ENCODE measurements at regions not wholly inside any gene's neighbourhood (a gene's known extent, or its start where the extent isn't known, plus 50 kb on each side); places are given as distances from the start of the nearest gene placed in this dataset.
"Not testable (repeated sequence)": the region's sequence is repeated elsewhere in the genome, so short reads cannot be mapped to it uniquely, and the experiment has no call there.

DNA sequence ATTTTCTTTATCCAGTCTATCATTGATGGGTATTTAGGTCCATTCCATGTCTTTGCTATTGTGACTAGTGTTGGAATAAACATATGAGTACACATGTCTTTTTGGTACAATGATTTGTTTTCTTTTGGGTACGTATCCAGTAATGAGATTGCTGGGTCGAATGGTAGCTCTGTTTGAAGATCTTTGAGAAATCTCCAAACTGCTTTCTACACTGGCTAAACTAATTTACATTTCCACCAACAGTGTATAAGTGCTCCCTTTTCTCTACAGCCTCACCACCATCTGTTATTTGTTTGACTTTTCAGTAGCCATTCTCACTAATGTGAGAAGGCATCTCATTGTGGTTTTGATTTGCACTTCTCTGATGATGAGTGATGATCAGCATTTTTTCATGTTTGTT, 103.7 kb downstream of the GOSR1 start:
- no peak overlapping the region for H2AFZ ChIP-seq (ENCODE audit: insufficient read depth, low read depth, low read length, poor library complexity, severe bottlenecking)
- H3K27me3 Mint-ChIP-seq, result peaks cover 14% of the 10 kb centered on the region
- ATAC-seq (ENCODE audit: low read depth) (no peak), DNase-seq (no peak)
- H3K4me1 ChIP-seq (ENCODE audit: control insufficient read depth in 2 of 2, insufficient read depth in 2 of 2, low read length in 2 of 2), result no peaks in the 10 kb centered on the region
- no peaks in the 10 kb centered on the region for H3K9me3 Mint-ChIP-seq (ENCODE audit: insufficient read depth)
- H3K27me3 ChIP-seq (replicated peaks in 1 of 4; ENCODE audit: control extremely low read depth in 1 of 4, control insufficient read depth in 3 of 4, insufficient read depth in 4 of 4, low read length in 3 of 4), result no peaks in the 10 kb centered on the region
- ChIA-PET CTCF (no interaction called here), POLR2A (no interaction called here)
- H3K4me3 ChIP-seq (ENCODE audit: control extremely low read depth in 1 of 5, extremely low read depth in 1 of 5, insufficient read depth in 1 of 5, low read depth in 2 of 5, low read length in 4 of 5), result no peak overlapping the region
- H3K27ac ChIP-seq (ENCODE audit: low read length in 2 of 2), result no peak overlapping the region
- no peaks in the 10 kb centered on the region for H3K36me3 ChIP-seq (replicated peaks in 1 of 2; ENCODE audit: control extremely low read depth in 1 of 2, control insufficient read depth in 1 of 2, extremely low read depth in 1 of 2, insufficient read depth in 2 of 2, low read length in 1 of 2)
- TF ChIP-seq, protein P1, sequence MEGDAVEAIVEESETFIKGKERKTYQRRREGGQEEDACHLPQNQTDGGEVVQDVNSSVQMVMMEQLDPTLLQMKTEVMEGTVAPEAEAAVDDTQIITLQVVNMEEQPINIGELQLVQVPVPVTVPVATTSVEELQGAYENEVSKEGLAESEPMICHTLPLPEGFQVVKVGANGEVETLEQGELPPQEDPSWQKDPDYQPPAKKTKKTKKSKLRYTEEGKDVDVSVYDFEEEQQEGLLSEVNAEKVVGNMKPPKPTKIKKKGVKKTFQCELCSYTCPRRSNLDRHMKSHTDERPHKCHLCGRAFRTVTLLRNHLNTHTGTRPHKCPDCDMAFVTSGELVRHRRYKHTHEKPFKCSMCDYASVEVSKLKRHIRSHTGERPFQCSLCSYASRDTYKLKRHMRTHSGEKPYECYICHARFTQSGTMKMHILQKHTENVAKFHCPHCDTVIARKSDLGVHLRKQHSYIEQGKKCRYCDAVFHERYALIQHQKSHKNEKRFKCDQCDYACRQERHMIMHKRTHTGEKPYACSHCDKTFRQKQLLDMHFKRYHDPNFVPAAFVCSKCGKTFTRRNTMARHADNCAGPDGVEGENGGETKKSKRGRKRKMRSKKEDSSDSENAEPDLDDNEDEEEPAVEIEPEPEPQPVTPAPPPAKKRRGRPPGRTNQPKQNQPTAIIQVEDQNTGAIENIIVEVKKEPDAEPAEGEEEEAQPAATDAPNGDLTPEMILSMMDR (IDR thresholded peaks at IDR 0.05), result no peak
- no peak for TF ChIP-seq EZH2 (IDR thresholded peaks at IDR 0.05; ENCODE audit: borderline replicate concordance, insufficient read depth, low read depth, low read length, poor library complexity, severe bottlenecking)
- intact Hi-C loops (cut with micrococcal nuclease), result no loop called here
- H3K4me2 ChIP-seq (replicated peaks; ENCODE audit: low read depth, low read length, poor library complexity, severe bottlenecking), result no peak overlapping the region
- no peaks in the 10 kb centered on the region for H3K4me1 Mint-ChIP-seq
- no peaks in the 10 kb centered on the region for H3K79me2 ChIP-seq (ENCODE audit: control insufficient read depth, insufficient read depth, low read length)
- no peaks in the 10 kb centered on the region for H4K20me1 ChIP-seq (ENCODE audit: control insufficient read depth, insufficient read depth, low read length, poor library complexity, severe bottlenecking)
- H3K9me3 ChIP-seq (ENCODE audit: control extremely low read depth in 1 of 3, control insufficient read depth in 2 of 3, insufficient read depth in 1 of 3, low read length in 2 of 3), result no peaks in the 10 kb centered on the region
- no CpG with 5 or more reads among the region's 2 CpGs for WGBS (ENCODE audit: insufficient coverage)
- H3K4me3 Mint-ChIP-seq, result no peak overlapping the region
- H3K27ac Mint-ChIP-seq, result no peak overlapping the region
- no peak overlapping the region for H3K9ac ChIP-seq (ENCODE audit: low read length)

DNA sequence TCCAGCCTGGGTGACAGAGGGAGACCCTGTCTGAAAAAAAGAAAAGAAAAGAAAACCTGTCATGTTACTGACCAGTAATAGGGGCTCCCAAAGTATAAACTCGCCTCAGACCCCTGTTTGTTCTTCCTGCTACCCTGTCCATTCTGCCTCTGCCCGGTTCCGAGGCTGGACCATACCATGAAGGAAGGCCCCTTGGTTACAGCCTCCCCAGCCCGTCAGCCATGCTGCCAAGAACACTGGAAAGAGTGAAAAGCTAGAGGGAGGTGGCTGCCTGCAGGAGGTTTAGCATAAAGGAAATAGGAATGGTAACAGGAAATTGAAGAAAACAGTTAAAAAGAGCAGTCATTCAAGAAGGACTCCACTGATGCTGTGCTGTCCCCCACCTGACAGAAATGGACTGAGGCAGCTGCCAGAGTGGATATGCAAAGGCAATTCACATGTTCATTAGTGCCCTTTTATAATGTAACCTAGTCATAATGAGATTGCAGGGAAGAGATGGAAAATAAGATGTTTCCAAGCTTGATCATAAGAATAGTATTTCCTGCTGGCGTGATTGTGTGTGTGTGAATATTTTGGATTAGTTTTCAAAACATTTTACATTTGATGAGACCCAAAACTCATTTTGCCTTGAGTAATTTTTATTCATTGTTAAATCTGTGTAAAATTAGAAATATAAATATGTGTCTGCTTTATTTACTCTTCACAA, 102.6 kb downstream of the GOSR1 start:
- Histone ChIP-seq H3K4me3 (ENCODE audit: control extremely low read depth in 1 of 5, extremely low read depth in 1 of 5, insufficient read depth in 1 of 5, low read depth in 2 of 5, low read length in 4 of 5) (no peak overlapping the region), H2AFZ (ENCODE audit: insufficient read depth, low read depth, low read length, poor library complexity, severe bottlenecking) (no peak overlapping the region), H3K9ac (ENCODE audit: low read length) (no peak overlapping the region), H3K9me3 (ENCODE audit: control extremely low read depth in 1 of 3, control insufficient read depth in 2 of 3, insufficient read depth in 1 of 3, low read length in 2 of 3) (no peaks in the 10 kb centered on the region), H3K4me2 (replicated peaks; ENCODE audit: low read depth, low read length, poor library complexity, severe bottlenecking) (no peak overlapping the region), H3K4me1 (ENCODE audit: control insufficient read depth in 2 of 2, insufficient read depth in 2 of 2, low read length in 2 of 2) (no peaks in the 10 kb centered on the region), H3K79me2 (ENCODE audit: control insufficient read depth, insufficient read depth, low read length) (no peaks in the 10 kb centered on the region), H4K20me1 (ENCODE audit: control insufficient read depth, insufficient read depth, low read length, poor library complexity, severe bottlenecking) (no peaks in the 10 kb centered on the region), H3K36me3 (replicated peaks in 1 of 2; ENCODE audit: control extremely low read depth in 1 of 2, control insufficient read depth in 1 of 2, extremely low read depth in 1 of 2, insufficient read depth in 2 of 2, low read length in 1 of 2) (no peaks in the 10 kb centered on the region), H3K27ac (ENCODE audit: low read length in 2 of 2) (no peak overlapping the region), H3K27me3 (replicated peaks in 1 of 4; ENCODE audit: control extremely low read depth in 1 of 4, control insufficient read depth in 3 of 4, insufficient read depth in 4 of 4, low read length in 3 of 4) (no peaks in the 10 kb centered on the region)
- ChIA-PET POLR2A (no interaction called here), CTCF (no interaction called here)
- no peak for ATAC-seq (ENCODE audit: low read depth)
- TF ChIP-seq, protein P1 (IDR thresholded peaks at IDR 0.05), result no peak
- TF ChIP-seq EZH2 (IDR thresholded peaks at IDR 0.05; ENCODE audit: borderline replicate concordance, insufficient read depth, low read depth, low read length, poor library complexity, severe bottlenecking), result no peak
- no peak overlapping the region for H3K27ac Mint-ChIP-seq
- WGBS (ENCODE audit: insufficient coverage), result no CpG with 5 or more reads among the region's 5 CpGs
- intact Hi-C loops (cut with micrococcal nuclease), result no loop called here
- peaks cover 14% of the 10 kb centered on the region for H3K27me3 Mint-ChIP-seq
- no peaks in the 10 kb centered on the region for H3K9me3 Mint-ChIP-seq (ENCODE audit: insufficient read depth)
- no peak for DNase-seq
- H3K4me1 Mint-ChIP-seq, result no peaks in the 10 kb centered on the region
- no peak overlapping the region for H3K4me3 Mint-ChIP-seq

DNA sequence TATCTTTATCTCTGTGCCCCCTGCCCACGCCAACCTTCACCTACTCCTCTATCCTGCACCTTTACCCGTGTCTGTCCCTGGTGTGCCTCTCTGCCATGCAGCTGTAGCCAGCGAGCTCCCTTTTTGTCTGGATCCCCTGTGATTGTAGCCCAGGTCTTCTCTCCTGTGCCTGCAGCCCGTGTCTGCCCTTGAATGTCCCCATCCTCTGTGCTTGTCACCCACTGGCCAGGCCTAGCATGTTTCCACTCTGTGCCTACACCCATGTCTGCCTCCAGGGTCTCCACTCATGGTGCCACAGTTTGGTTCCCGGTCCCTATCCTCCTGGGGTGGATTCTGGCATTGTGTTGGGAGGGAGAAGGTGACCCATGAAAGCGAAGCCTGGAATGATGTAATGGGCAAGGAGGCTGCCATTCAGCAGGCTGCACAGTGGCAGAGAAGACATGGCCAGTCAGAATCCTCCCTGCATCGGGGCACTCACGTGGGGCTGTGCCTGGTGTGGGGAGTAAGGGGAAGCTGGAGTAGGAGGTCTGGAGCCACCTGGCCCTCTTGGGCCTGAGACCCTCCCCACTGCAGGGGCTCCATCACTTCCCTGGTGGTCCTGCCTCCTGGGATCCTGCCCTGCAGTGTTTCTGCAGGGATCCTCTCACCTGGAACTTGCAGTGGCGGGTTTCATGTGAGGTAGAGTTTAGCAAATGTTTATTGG, 101.0 kb downstream of the GOSR1 start:
- CTCF ChIA-PET; H3K79me2 ChIP-seq (ENCODE audit: control insufficient read depth, insufficient read depth, low read length); ATAC-seq (ENCODE audit: low read depth); H4K20me1 ChIP-seq (ENCODE audit: control insufficient read depth, insufficient read depth, low read length, poor library complexity, severe bottlenecking); H3K27me3 ChIP-seq (replicated peaks in 1 of 4; ENCODE audit: control extremely low read depth in 1 of 4, control insufficient read depth in 3 of 4, insufficient read depth in 4 of 4, low read length in 3 of 4); H2AFZ ChIP-seq (ENCODE audit: insufficient read depth, low read depth, low read length, poor library complexity, severe bottlenecking); H3K4me3 Mint-ChIP-seq; H3K9ac ChIP-seq (ENCODE audit: low read length); H3K36me3 ChIP-seq (replicated peaks in 1 of 2; ENCODE audit: control extremely low read depth in 1 of 2, control insufficient read depth in 1 of 2, extremely low read depth in 1 of 2, insufficient read depth in 2 of 2, low read length in 1 of 2); intact Hi-C loops (cut with micrococcal nuclease); H3K4me1 Mint-ChIP-seq; H3K27ac ChIP-seq (ENCODE audit: low read length in 2 of 2); H3K27ac Mint-ChIP-seq; H3K9me3 ChIP-seq (ENCODE audit: control extremely low read depth in 1 of 3, control insufficient read depth in 2 of 3, insufficient read depth in 1 of 3, low read length in 2 of 3); H3K4me1 ChIP-seq (ENCODE audit: control insufficient read depth in 2 of 2, insufficient read depth in 2 of 2, low read length in 2 of 2); H3K4me3 ChIP-seq (ENCODE audit: control extremely low read depth in 1 of 5, extremely low read depth in 1 of 5, insufficient read depth in 1 of 5, low read depth in 2 of 5, low read length in 4 of 5); H3K4me2 ChIP-seq (replicated peaks; ENCODE audit: low read depth, low read length, poor library complexity, severe bottlenecking); DNase-seq; POLR2A ChIA-PET; H3K9me3 Mint-ChIP-seq (ENCODE audit: insufficient read depth): not testable (repeated sequence)
- 94% methylated on average over 4 of the region's 9 CpGs for WGBS (ENCODE audit: insufficient coverage)
- peaks cover 14% of the 10 kb centered on the region for H3K27me3 Mint-ChIP-seq
